ENCODE measurements at regions not wholly inside any gene's neighbourhood (a gene's known extent, or its start where the extent isn't known, plus 50 kb on each side); places are given as distances from the start of the nearest gene placed in this dataset.
"Not testable (repeated sequence)": the region's sequence is repeated elsewhere in the genome, so short reads cannot be mapped to it uniquely, and the experiment has no call there.

GRCh38 chr14:97155814-97156213 lies 358.6 kb downstream of the VRK1 start:
- no peak overlapping the region for H3K4me3 ChIP-seq (ENCODE audit: low read length)
- no peaks in the 10 kb centered on the region for H3K27me3 ChIP-seq (ENCODE audit: control insufficient read depth, insufficient read depth, low read length)
- no CpG with 5 or more reads among the region's 4 CpGs for WGBS (ENCODE audit: insufficient coverage, low lambda C conversion rate)
- no peaks in the 10 kb centered on the region for H3K36me3 ChIP-seq (ENCODE audit: control insufficient read depth, insufficient read depth, low read length)
- no peaks in the 10 kb centered on the region for H3K4me1 ChIP-seq (ENCODE audit: control insufficient read depth, insufficient read depth, low read length)
- DNase-seq = no peak
- no peak overlapping the region for H3K27ac ChIP-seq (ENCODE audit: low read length)
- no peaks in the 10 kb centered on the region for H3K9me3 ChIP-seq (ENCODE audit: control insufficient read depth, low read depth, low read length)

DNA sequence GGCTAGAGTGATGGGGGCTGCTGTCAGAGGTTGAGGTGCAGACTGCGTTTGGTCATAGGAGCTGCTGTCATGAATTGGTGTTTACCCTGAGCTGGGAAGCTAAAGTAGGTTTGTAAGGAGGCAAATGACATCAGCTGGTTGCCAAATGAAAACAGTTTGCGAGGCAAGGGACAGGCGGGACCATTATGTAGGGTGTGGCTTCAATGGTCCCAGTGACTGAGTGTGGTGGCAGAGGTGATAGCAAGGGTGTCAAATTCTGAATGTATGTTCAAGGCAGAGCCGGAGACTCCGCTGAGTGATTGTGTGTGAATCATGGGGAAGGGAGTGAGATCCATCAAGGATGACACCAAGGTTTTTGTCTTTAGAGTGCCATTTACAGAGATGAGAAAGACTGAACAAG lies 359.5 kb downstream of the VRK1 start:
- Histone ChIP-seq H3K27me3 (ENCODE audit: control insufficient read depth, insufficient read depth, low read length) (no peaks in the 10 kb centered on the region), H3K27ac (ENCODE audit: low read length) (no peak overlapping the region), H3K9me3 (ENCODE audit: control insufficient read depth, low read depth, low read length) (no peaks in the 10 kb centered on the region), H3K4me1 (ENCODE audit: control insufficient read depth, insufficient read depth, low read length) (no peaks in the 10 kb centered on the region), H3K36me3 (ENCODE audit: control insufficient read depth, insufficient read depth, low read length) (no peaks in the 10 kb centered on the region), H3K4me3 (ENCODE audit: low read length) (no peak overlapping the region)
- DNase-seq = no peak
- no CpG with 5 or more reads among the region's 5 CpGs for WGBS (ENCODE audit: insufficient coverage, low lambda C conversion rate)

DNA sequence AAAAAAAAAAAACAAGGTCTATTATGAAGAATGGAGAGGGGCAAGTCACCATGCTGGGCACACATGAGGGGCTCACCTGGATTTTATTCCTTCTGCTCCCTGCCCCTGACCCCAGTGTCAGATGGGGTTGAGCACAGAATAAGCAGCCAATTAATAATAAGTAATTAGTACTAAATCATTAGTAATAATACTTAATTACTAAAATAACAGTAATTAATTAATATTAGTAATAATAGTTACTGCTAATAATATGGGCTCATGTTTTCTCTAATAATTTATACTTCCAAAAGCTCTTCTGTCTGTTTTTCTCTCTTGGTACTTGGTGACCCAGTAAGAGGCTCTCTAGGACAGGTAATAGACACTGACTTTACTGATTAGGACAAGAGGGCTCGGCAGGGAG lies 360.9 kb downstream of the VRK1 start:
- H3K4me3 ChIP-seq (ENCODE audit: low read length) = no peak overlapping the region
- no peak overlapping the region for H3K27ac ChIP-seq (ENCODE audit: low read length)
- no peak for DNase-seq
- no peaks in the 10 kb centered on the region for H3K27me3 ChIP-seq (ENCODE audit: control insufficient read depth, insufficient read depth, low read length)
- no peaks in the 10 kb centered on the region for H3K9me3 ChIP-seq (ENCODE audit: control insufficient read depth, low read depth, low read length)
- WGBS (ENCODE audit: insufficient coverage, low lambda C conversion rate) = no CpG with 5 or more reads among the region's 1 CpG
- H3K4me1 ChIP-seq (ENCODE audit: control insufficient read depth, insufficient read depth, low read length) = no peaks in the 10 kb centered on the region
- no peaks in the 10 kb centered on the region for H3K36me3 ChIP-seq (ENCODE audit: control insufficient read depth, insufficient read depth, low read length)

- no peak overlapping the region for H3K4me3 ChIP-seq (ENCODE audit: low read length)
- no peaks in the 10 kb centered on the region for H3K4me1 ChIP-seq (ENCODE audit: control insufficient read depth, insufficient read depth, low read length)
- H3K9me3 ChIP-seq (ENCODE audit: control insufficient read depth, low read depth, low read length) = no peaks in the 10 kb centered on the region
- WGBS (ENCODE audit: insufficient coverage, low lambda C conversion rate) = no CpG with 5 or more reads among the region's 4 CpGs
- no peak for DNase-seq
- no peaks in the 10 kb centered on the region for H3K36me3 ChIP-seq (ENCODE audit: control insufficient read depth, insufficient read depth, low read length)
- no peaks in the 10 kb centered on the region for H3K27me3 ChIP-seq (ENCODE audit: control insufficient read depth, insufficient read depth, low read length)
- H3K27ac ChIP-seq (ENCODE audit: low read length) = no peak overlapping the region
Measured at GRCh38 chr14:97159124-97159523, 361.9 kb downstream of the VRK1 start.

DNA sequence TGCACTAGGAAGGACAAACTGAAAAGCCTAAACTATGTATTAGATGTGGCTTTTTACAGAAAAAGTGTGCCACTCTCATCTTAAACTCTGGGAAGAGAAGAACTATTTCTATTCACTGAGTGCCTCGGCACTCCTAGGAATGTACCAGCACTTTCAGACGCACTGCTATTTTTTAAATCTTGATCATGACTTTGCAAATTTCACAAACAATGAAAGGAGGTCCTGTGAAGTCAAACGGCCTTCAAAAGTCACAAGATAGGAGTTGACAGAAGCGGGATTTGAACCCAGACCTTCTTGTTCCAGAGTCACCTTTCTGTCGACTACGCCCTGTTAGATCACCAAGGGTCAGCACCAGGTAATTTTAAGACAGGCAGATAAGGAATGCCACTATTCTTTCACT lies 365.4 kb downstream of the VRK1 start:
- Histone ChIP-seq H3K4me3 (ENCODE audit: low read length) (no peak overlapping the region), H3K27ac (ENCODE audit: low read length) (no peak overlapping the region), H3K9me3 (ENCODE audit: control insufficient read depth, low read depth, low read length) (no peaks in the 10 kb centered on the region), H3K4me1 (ENCODE audit: control insufficient read depth, insufficient read depth, low read length) (no peaks in the 10 kb centered on the region), H3K27me3 (ENCODE audit: control insufficient read depth, insufficient read depth, low read length) (no peaks in the 10 kb centered on the region), H3K36me3 (ENCODE audit: control insufficient read depth, insufficient read depth, low read length) (no peaks in the 10 kb centered on the region)
- 90% methylated on average over 2 of the region's 6 CpGs for WGBS (ENCODE audit: insufficient coverage, low lambda C conversion rate)
- DNase-seq = no peak

DNA sequence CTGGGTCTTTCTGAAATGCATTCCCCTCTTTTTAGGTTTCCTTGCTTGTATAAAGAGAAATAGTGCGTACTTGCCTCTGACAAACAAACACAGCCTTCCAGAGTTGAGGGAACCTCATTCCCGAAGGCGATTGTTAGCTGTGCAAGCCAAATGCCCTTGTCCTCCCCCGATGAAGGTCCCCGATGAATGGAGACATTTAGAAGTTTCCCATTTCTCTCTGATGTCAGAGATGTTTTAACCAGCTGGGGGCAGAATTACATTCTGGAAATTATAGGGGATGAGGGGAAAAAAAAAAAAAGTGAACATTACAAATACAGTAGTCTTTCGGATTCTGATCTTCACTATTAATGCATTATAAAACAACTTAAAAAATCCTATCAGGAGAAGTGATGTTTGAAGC lies 366.8 kb downstream of the VRK1 start:
- 50% methylated on average over 1 of the region's 6 CpGs for WGBS (ENCODE audit: insufficient coverage, low lambda C conversion rate)
- no peaks in the 10 kb centered on the region for H3K9me3 ChIP-seq (ENCODE audit: control insufficient read depth, low read depth, low read length)
- H3K27me3 ChIP-seq (ENCODE audit: control insufficient read depth, insufficient read depth, low read length) = no peaks in the 10 kb centered on the region
- no peak overlapping the region for H3K27ac ChIP-seq (ENCODE audit: low read length)
- no peak overlapping the region for H3K4me3 ChIP-seq (ENCODE audit: low read length)
- H3K36me3 ChIP-seq (ENCODE audit: control insufficient read depth, insufficient read depth, low read length) = no peaks in the 10 kb centered on the region
- DNase-seq = no peak
- no peaks in the 10 kb centered on the region for H3K4me1 ChIP-seq (ENCODE audit: control insufficient read depth, insufficient read depth, low read length)

DNA sequence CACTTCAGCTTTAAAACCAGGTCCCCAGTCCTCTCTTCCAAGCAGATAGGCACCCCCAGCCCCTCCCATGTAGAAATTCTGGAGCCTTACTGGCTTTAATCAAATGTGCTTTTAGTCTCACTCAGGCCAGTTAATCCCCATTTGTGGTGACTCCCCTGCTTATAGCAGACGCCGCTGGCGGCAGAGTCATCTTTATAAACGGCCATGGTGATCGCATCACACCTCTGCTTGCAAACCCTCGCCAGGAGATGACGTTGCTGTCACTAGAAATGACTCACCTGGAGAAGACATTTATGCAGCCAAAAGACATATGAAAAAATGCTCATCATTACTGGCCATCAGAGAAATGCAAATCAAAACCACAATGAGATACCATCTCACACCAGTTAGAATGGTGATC lies 369.3 kb downstream of the VRK1 start:
- Histone ChIP-seq H3K4me3 (ENCODE audit: low read length) (no peak overlapping the region), H3K27me3 (ENCODE audit: control insufficient read depth, insufficient read depth, low read length) (no peaks in the 10 kb centered on the region), H3K9me3 (ENCODE audit: control insufficient read depth, low read depth, low read length) (no peaks in the 10 kb centered on the region), H3K4me1 (ENCODE audit: control insufficient read depth, insufficient read depth, low read length) (no peaks in the 10 kb centered on the region), H3K27ac (ENCODE audit: low read length) (no peak overlapping the region), H3K36me3 (ENCODE audit: control insufficient read depth, insufficient read depth, low read length) (no peaks in the 10 kb centered on the region)
- no peak for DNase-seq
- no CpG with 5 or more reads among the region's 7 CpGs for WGBS (ENCODE audit: insufficient coverage, low lambda C conversion rate)

- H3K4me3 ChIP-seq (ENCODE audit: low read length); H3K27ac ChIP-seq (ENCODE audit: low read length); H3K4me1 ChIP-seq (ENCODE audit: control insufficient read depth, insufficient read depth, low read length); DNase-seq; H3K27me3 ChIP-seq (ENCODE audit: control insufficient read depth, insufficient read depth, low read length); H3K36me3 ChIP-seq (ENCODE audit: control insufficient read depth, insufficient read depth, low read length); H3K9me3 ChIP-seq (ENCODE audit: control insufficient read depth, low read depth, low read length): not testable (repeated sequence)
- 100% methylated on average over 1 of the region's 3 CpGs for WGBS (ENCODE audit: insufficient coverage, low lambda C conversion rate)
Measured at GRCh38 chr14:97167577-97167976, 370.4 kb downstream of the VRK1 start.

DNA sequence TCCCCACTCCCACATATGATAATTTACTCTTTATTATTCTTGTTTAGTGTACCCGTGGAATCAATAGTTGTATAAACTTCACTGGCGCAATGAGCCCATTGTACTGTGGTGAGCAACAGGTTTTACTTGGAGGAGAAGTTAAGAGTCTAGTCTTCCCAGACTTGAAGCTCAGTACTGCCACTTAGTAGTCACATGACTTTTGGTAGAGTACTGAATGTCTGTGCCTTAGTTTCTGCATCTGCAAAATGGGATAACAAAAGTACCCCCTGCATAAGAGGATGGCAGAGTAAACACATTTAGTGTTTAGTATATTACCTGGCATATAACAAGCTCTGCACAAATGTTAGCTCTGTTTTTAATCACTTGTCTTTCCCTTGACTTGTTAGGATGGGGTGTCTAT lies 375.5 kb downstream of the VRK1 start:
- Histone ChIP-seq H3K4me3 (ENCODE audit: low read length) (no peak overlapping the region), H3K27ac (ENCODE audit: low read length) (no peak overlapping the region), H3K27me3 (ENCODE audit: control insufficient read depth, insufficient read depth, low read length) (no peaks in the 10 kb centered on the region), H3K9me3 (ENCODE audit: control insufficient read depth, low read depth, low read length) (no peaks in the 10 kb centered on the region), H3K36me3 (ENCODE audit: control insufficient read depth, insufficient read depth, low read length) (no peaks in the 10 kb centered on the region), H3K4me1 (ENCODE audit: control insufficient read depth, insufficient read depth, low read length) (no peaks in the 10 kb centered on the region)
- DNase-seq = no peak
- no CpG with 5 or more reads among the region's 2 CpGs for WGBS (ENCODE audit: insufficient coverage, low lambda C conversion rate)

GRCh38 chr14:97177016-97177415 lies 379.8 kb downstream of the VRK1 start:
- Histone ChIP-seq H3K9me3 (ENCODE audit: control insufficient read depth, low read depth, low read length) (no peaks in the 10 kb centered on the region), H3K27ac (ENCODE audit: low read length) (no peak overlapping the region), H3K4me3 (ENCODE audit: low read length) (no peak overlapping the region), H3K4me1 (ENCODE audit: control insufficient read depth, insufficient read depth, low read length) (no peaks in the 10 kb centered on the region), H3K27me3 (ENCODE audit: control insufficient read depth, insufficient read depth, low read length) (no peaks in the 10 kb centered on the region), H3K36me3 (ENCODE audit: control insufficient read depth, insufficient read depth, low read length) (no peaks in the 10 kb centered on the region)
- WGBS (ENCODE audit: insufficient coverage, low lambda C conversion rate) = no CpG with 5 or more reads among the region's 6 CpGs
- no peak for DNase-seq

DNA sequence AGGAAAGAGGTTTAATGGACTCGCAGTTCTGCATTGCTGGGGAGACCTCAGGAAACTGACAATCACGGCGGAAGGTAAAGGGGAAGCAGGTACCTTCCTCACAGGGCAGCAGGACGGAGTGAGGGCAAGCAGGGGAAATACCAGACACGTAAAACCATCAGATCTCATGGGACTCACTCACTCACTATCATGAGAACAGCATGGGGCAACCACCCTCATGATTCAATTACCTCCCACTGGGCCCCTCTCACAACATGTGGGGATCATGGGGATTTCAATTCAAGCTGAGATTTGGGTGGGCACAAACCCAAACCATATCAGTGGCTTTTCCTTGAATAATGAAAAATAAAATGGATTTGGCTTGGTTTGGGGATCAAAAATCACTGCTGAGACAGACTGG lies 380.5 kb downstream of the VRK1 start:
- no peaks in the 10 kb centered on the region for H3K4me1 ChIP-seq (ENCODE audit: control insufficient read depth, insufficient read depth, low read length)
- no CpG with 5 or more reads among the region's 5 CpGs for WGBS (ENCODE audit: insufficient coverage, low lambda C conversion rate)

More for the DNA sequence above, 380.5 kb downstream of the VRK1 start:
- Histone ChIP-seq H3K27ac (ENCODE audit: low read length) (no peak overlapping the region), H3K36me3 (ENCODE audit: control insufficient read depth, insufficient read depth, low read length) (no peaks in the 10 kb centered on the region), H3K9me3 (ENCODE audit: control insufficient read depth, low read depth, low read length) (no peaks in the 10 kb centered on the region), H3K4me3 (ENCODE audit: low read length) (no peak overlapping the region), H3K27me3 (ENCODE audit: control insufficient read depth, insufficient read depth, low read length) (no peaks in the 10 kb centered on the region)
- no peak for DNase-seq
